SK-N-SH (cell line): ENCODE measurements at regions not wholly inside any gene's neighbourhood (a gene's known extent, or its start where the extent isn't known, plus 50 kb on each side); places are given as distances from the start of the nearest gene placed in this dataset.

ENCODE experiments used
- CTCF ChIP-seq: fragments of 200-600 bp; sonication (generic); IDR thresholded peaks from 2 replicates; pipeline ENCODE4 v1.6.1; 2017; ENCODE audit warnings: antibody characterized with exemption, mild to moderate bottlenecking, moderate library complexity
- EP300 ChIP-seq, 2 experiments: IDR thresholded peaks; 2 replicates each; pipeline versions ENCODE4 v1.4.0 to v1.6.1; 2012; ENCODE audit warnings: borderline replicate concordance in 1 of 2, low read depth in 1 of 2, low read length in 1 of 2
- EZH2phosphoT487 ChIP-seq: fragments of 200-600 bp; sonication (generic); IDR thresholded peaks from 2 replicates; pipeline ENCODE4 v1.6.1; 2017; ENCODE audit warnings: low read depth, mixed run types, mild to moderate bottlenecking, antibody characterized with exemption, moderate library complexity, borderline replicate concordance
- FOSL2 ChIP-seq: IDR thresholded peaks from 2 replicates; pipeline ENCODE4 v1.4.0; 2012; ENCODE audit warnings: low read depth, mild to moderate bottlenecking, moderate library complexity, borderline replicate concordance
- GABPA ChIP-seq: IDR thresholded peaks from 2 replicates; pipeline ENCODE4 v1.4.0; 2012; ENCODE audit warnings: low read depth, mild to moderate bottlenecking
- MXI1 ChIP-seq: IDR thresholded peaks from 2 replicates; pipeline ENCODE4 v1.6.1; 2012; ENCODE audit warnings: mild to moderate bottlenecking, low read depth, low read length, improper control_type of control experiment
- POLR2AphosphoS5 ChIP-seq: IDR thresholded peaks from 2 replicates; pipeline ENCODE4 v1.6.1; 2012; ENCODE audit warnings: low read depth, low read length
- REST ChIP-seq: IDR thresholded peaks from 2 replicates; pipeline ENCODE4 v1.6.1; 2012; ENCODE audit warnings: mild to moderate bottlenecking, low read depth, low read length, moderate library complexity
- RXRA ChIP-seq: IDR thresholded peaks from 2 replicates; pipeline ENCODE4 v1.4.0; 2012; ENCODE audit warnings: low read depth, mild to moderate bottlenecking, borderline replicate concordance
- YY1 ChIP-seq: IDR thresholded peaks from 2 replicates; pipeline ENCODE4 v1.4.0; 2012; ENCODE audit warnings: low read depth, mild to moderate bottlenecking
- TF ChIP-seq, protein P1 (sequence below): fragments of 150-350 bp; IDR thresholded peaks from 2 replicates; pipeline ENCODE4 v1.6.1; 2017; ENCODE audit warnings: antibody characterized with exemption, low read length, low read depth, borderline replicate concordance
- TF ChIP-seq, protein P2 (sequence below): IDR thresholded peaks from 2 replicates; pipeline ENCODE4 v1.4.0; 2012; ENCODE audit warnings: low read depth, borderline replicate concordance

- TF ChIP-seq CTCF (no peak), MXI1 (no peak), YY1 (no peak), EZH2phosphoT487 (no peak), EP300 (IDR thresholded peaks at IDR 0.05; ENCODE audit: borderline replicate concordance in 1 of 2, low read depth in 1 of 2, low read length in 1 of 2) (no peak), POLR2AphosphoS5 (no peak), RXRA (no peak), FOSL2 (no peak), GABPA (no peak), REST (no peak)
- TF ChIP-seq, protein P1, sequence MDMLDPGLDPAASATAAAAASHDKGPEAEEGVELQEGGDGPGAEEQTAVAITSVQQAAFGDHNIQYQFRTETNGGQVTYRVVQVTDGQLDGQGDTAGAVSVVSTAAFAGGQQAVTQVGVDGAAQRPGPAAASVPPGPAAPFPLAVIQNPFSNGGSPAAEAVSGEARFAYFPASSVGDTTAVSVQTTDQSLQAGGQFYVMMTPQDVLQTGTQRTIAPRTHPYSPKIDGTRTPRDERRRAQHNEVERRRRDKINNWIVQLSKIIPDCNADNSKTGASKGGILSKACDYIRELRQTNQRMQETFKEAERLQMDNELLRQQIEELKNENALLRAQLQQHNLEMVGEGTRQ, result no peak
- TF ChIP-seq, protein P2, sequence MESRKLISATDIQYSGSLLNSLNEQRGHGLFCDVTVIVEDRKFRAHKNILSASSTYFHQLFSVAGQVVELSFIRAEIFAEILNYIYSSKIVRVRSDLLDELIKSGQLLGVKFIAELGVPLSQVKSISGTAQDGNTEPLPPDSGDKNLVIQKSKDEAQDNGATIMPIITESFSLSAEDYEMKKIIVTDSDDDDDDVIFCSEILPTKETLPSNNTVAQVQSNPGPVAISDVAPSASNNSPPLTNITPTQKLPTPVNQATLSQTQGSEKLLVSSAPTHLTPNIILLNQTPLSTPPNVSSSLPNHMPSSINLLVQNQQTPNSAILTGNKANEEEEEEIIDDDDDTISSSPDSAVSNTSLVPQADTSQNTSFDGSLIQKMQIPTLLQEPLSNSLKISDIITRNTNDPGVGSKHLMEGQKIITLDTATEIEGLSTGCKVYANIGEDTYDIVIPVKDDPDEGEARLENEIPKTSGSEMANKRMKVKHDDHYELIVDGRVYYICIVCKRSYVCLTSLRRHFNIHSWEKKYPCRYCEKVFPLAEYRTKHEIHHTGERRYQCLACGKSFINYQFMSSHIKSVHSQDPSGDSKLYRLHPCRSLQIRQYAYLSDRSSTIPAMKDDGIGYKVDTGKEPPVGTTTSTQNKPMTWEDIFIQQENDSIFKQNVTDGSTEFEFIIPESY, result no peak
These were observed 2584.7 kb upstream of the PCDH20 start for GRCh38 chr13:64000321-64000720.
